PC-9 (cell line): ENCODE measurements at regions not wholly inside any gene's neighbourhood (a gene's known extent, or its start where the extent isn't known, plus 50 kb on each side); places are given as distances from the start of the nearest gene placed in this dataset.

Source experiments
- BruUV-seq: library from RNA; stranded (reverse); fragments of 400-500 nt; replicated peaks from 2 replicates; lab custom pipeline; 2021; lab: Mats Ljungman, UMichigan
- CTCF ChIA-PET: fragments of 300-600 bp; sonication (Branson Sonifier 250); formaldehyde crosslinking; loops from one replicate; lab custom pipeline; 2022; ENCODE audit warnings: antibody characterized with exemption; lab: Charles Lee
- POLR2A ChIA-PET: fragments of 300-600 bp; sonication (Branson Sonifier 250); formaldehyde crosslinking; loops from one replicate; lab custom pipeline; 2022; ENCODE audit warnings: antibody characterized with exemption; ENCODE audit not compliant: unreplicated experiment; lab: Charles Lee
- DNase-seq, 2 experiments: peaks; one replicate each; pipeline versions ENCODE4 v3.0.0 to v3.0.0-alpha.2; 2015 to 2022; ENCODE audit warnings: mixed read lengths in 1 of 2
- H2AFZ ChIP-seq: fragments of 200-600 bp; sonication (generic); 2 replicates; pipeline ENCODE4 v1.8.1; 2017; ENCODE audit warnings: antibody characterized with exemption
- H3F3A ChIP-seq: fragments of 200-600 bp; sonication (generic); 2 replicates; pipeline ENCODE4 v1.8.1; 2017; ENCODE audit warnings: antibody characterized with exemption, mild to moderate bottlenecking, low read depth; ENCODE audit not compliant: insufficient read depth
- H3K27ac ChIP-seq: fragments of 200-600 bp; sonication (generic); 2 replicates; pipeline ENCODE4 v1.6.1; 2016; ENCODE audit warnings: mixed run types
- H3K27me3 ChIP-seq: fragments of 200-600 bp; sonication (generic); 2 replicates; pipeline ENCODE4 v1.6.1; 2016; ENCODE audit warnings: low read depth, mixed run types; ENCODE audit not compliant: insufficient read depth
- H3K36me3 ChIP-seq: fragments of 200-600 bp; sonication (generic); 2 replicates; pipeline ENCODE4 v1.6.1; 2016; ENCODE audit warnings: low read depth, mixed run types
- H3K4me1 ChIP-seq: fragments of 200-600 bp; sonication (generic); replicated peaks from 2 replicates; pipeline ENCODE4 v1.6.1; 2016; ENCODE audit warnings: mixed run types; ENCODE audit not compliant: insufficient read depth
- H3K4me2 ChIP-seq: fragments of 200-600 bp; sonication (generic); 2 replicates; pipeline ENCODE4 v1.6.1; 2017; ENCODE audit warnings: mixed run types
- H3K4me3 ChIP-seq: fragments of 200-600 bp; sonication (generic); 2 replicates; pipeline ENCODE4 v1.6.1; 2016; ENCODE audit warnings: mixed run types
- H3K79me2 ChIP-seq: fragments of 200-600 bp; sonication (generic); 2 replicates; pipeline ENCODE4 v1.6.1; 2017; ENCODE audit warnings: low read depth, mixed run types
- H3K9me2 ChIP-seq: fragments of 200-600 bp; sonication (generic); 2 replicates; pipeline ENCODE4 v1.8.1; 2017; ENCODE audit warnings: mild to moderate bottlenecking; ENCODE audit not compliant: insufficient read depth
- H3K9me3 ChIP-seq: fragments of 200-600 bp; sonication (generic); 2 replicates; pipeline ENCODE4 v1.8.1; 2016; ENCODE audit warnings: low read depth; ENCODE audit not compliant: insufficient read depth
- H4K20me1 ChIP-seq: fragments of 200-600 bp; sonication (generic); 2 replicates; pipeline ENCODE4 v1.8.1; 2017; ENCODE audit not compliant: insufficient read depth
- CTCF ChIP-seq: fragments of 200-600 bp; sonication (generic); conservative IDR thresholded peaks from 2 replicates; pipeline ENCODE4 v1.6.1; 2017; ENCODE audit warnings: mixed run types, antibody characterized with exemption, mild to moderate bottlenecking, moderate library complexity
- EZH2 ChIP-seq: fragments of 200-600 bp; sonication (generic); IDR thresholded peaks from 2 replicates; pipeline ENCODE4 v1.8.0; 2017; ENCODE audit warnings: antibody characterized with exemption, low read depth
- intact Hi-C: fragments of 100-400 bp; cut with micrococcal nuclease; formaldehyde crosslinking; loops from one replicate; pipeline ENCODE4 v1.10.0; 2022; ENCODE audit not compliant: unreplicated experiment

- intact Hi-C loops: no loop called here
- no peaks in the 10 kb centered on the region for H4K20me1 ChIP-seq
- no peaks in the 10 kb centered on the region for H3K4me1 ChIP-seq
- peaks cover 4% of the 10 kb centered on the region; the same call in 1 of the 2 replicates for H3K9me3 ChIP-seq
- no peak for TF ChIP-seq CTCF
- TF ChIP-seq EZH2: no peak
- no peaks in the 10 kb centered on the region for H3K36me3 ChIP-seq
- H3F3A ChIP-seq: no peaks in the 10 kb centered on the region
- H3K27ac ChIP-seq: no peak overlapping the region
- H3K79me2 ChIP-seq: no peaks in the 10 kb centered on the region
- H3K4me2 ChIP-seq: no peak overlapping the region
- H3K27me3 ChIP-seq: no peaks in the 10 kb centered on the region
- no peak overlapping the region; the same call in 1 of the 2 replicates for H2AFZ ChIP-seq
- no TSS peak for BruUV-seq
- no peak for DNase-seq
- H3K4me3 ChIP-seq: no peak overlapping the region
- H3K9me2 ChIP-seq: no peaks in the 10 kb centered on the region
- CTCF ChIA-PET: interaction anchor here (0.6 kb wide), 1 partner anchor 17 kb away, joined by 3 read pairs; no protein-coding TSS in a partner anchor
- POLR2A ChIA-PET: no interaction called here
Observed at GRCh38 chr5:90338712-90339372, 70.7 kb downstream of the CETN3 start.

- ChIA-PET CTCF (no interaction called here), POLR2A (no interaction called here)
- H3K9me3 ChIP-seq: peaks cover 4% of the 10 kb centered on the region; the same call in 1 of the 2 replicates
- no TSS peak for BruUV-seq
- no peaks in the 10 kb centered on the region for H3F3A ChIP-seq
- H3K9me2 ChIP-seq: no peaks in the 10 kb centered on the region
- H3K79me2 ChIP-seq: no peaks in the 10 kb centered on the region
- intact Hi-C loops: no loop called here
- H4K20me1 ChIP-seq: no peaks in the 10 kb centered on the region
- H3K4me2 ChIP-seq: no peak overlapping the region
- no peak for DNase-seq
- no peak overlapping the region for H3K27ac ChIP-seq
- H3K4me3 ChIP-seq: no peak overlapping the region
- TF ChIP-seq EZH2 (no peak), CTCF (no peak)
- H3K27me3 ChIP-seq: no peaks in the 10 kb centered on the region
- no peaks in the 10 kb centered on the region for H3K36me3 ChIP-seq
- H3K4me1 ChIP-seq: no peaks in the 10 kb centered on the region
- H2AFZ ChIP-seq: no peak overlapping the region
Observed at GRCh38 chr5:90337449-90338052, 72.0 kb downstream of the CETN3 start.

- no peaks in the 10 kb centered on the region for H3K79me2 ChIP-seq
- no peaks in the 10 kb centered on the region for H3F3A ChIP-seq
- no peak overlapping the region for H3K4me2 ChIP-seq
- no peaks in the 10 kb centered on the region for H3K4me1 ChIP-seq
- no peak for TF ChIP-seq CTCF
- TF ChIP-seq EZH2: no peak
- peaks cover 4% of the 10 kb centered on the region; the same call in 1 of the 2 replicates for H3K9me3 ChIP-seq
- no peaks in the 10 kb centered on the region for H4K20me1 ChIP-seq
- POLR2A ChIA-PET: no interaction called here
- H3K9me2 ChIP-seq: no peaks in the 10 kb centered on the region
- BruUV-seq: no TSS peak
- intact Hi-C loops: no loop called here
- no peaks in the 10 kb centered on the region for H3K36me3 ChIP-seq
- no peak for DNase-seq
- H3K27ac ChIP-seq: no peak overlapping the region
- no peak overlapping the region for H2AFZ ChIP-seq
- CTCF ChIA-PET: no interaction called here
- no peaks in the 10 kb centered on the region for H3K27me3 ChIP-seq
- H3K4me3 ChIP-seq: no peak overlapping the region
Observed at GRCh38 chr5:90336752-90337151, 72.8 kb downstream of the CETN3 start.
